Tibial nerve (tissue), 4 donors: ENCODE measurements at regions not wholly inside any gene's neighbourhood (a gene's known extent, or its start where the extent isn't known, plus 50 kb on each side); places are given as distances from the start of the nearest gene placed in this dataset.

Experiments used
- CTCF ChIP-seq, 5 experiments: fragments of 200-600 bp in 3 of 5; fragments of 450-650 bp in 2 of 5; sonication (generic) in 3 of 5; IDR thresholded peaks; one replicate each; pipeline ENCODE4 v1.5.1; 2016 to 2019; ENCODE audit warnings: antibody characterized with exemption in 5 of 5, mild to moderate bottlenecking in 3 of 5, moderate library complexity in 2 of 5
- EP300 ChIP-seq, 2 donors: sonication (generic); formaldehyde crosslinking; IDR thresholded peaks; one replicate each; pipeline ENCODE4 v1.6.1; 2017; ENCODE audit warnings: antibody characterized with exemption in 2 of 2, mild to moderate bottlenecking in 1 of 2
- POLR2A ChIP-seq, 2 donors: fragments of 450-650 bp; IDR thresholded peaks; one replicate each; pipeline ENCODE4 v1.6.1; 2017; ENCODE audit warnings: antibody characterized with exemption in 2 of 2, mild to moderate bottlenecking in 2 of 2, moderate library complexity in 2 of 2

- TF ChIP-seq CTCF (IDR thresholded peaks at IDR 0.05): no peak
- TF ChIP-seq EP300 (IDR thresholded peaks at IDR 0.05): no peak
- no peak for TF ChIP-seq POLR2A (IDR thresholded peaks at IDR 0.05)
Observed at GRCh38 chr7:97285348-97285747, 167.8 kb downstream of the SDHAF3 start.
